Activated naive CD4-positive, alpha-beta T cell treated with anti-CD3 and anti-CD28 coated beads, Interleukin-2, amount 10 ng/mL, durations not matched to agents 7 days and 5 days (primary cell): ENCODE measurements at regions not wholly inside any gene's neighbourhood (a gene's known extent, or its start where the extent isn't known, plus 50 kb on each side); places are given as distances from the start of the nearest gene placed in this dataset.
"Not testable (repeated sequence)": the region's sequence is repeated elsewhere in the genome, so short reads cannot be mapped to it uniquely, and the experiment has no call there.

Experiments used
- CTCF ChIA-PET: fragments of 350-600 bp; sonication (Branson Sonifier 250); formaldehyde crosslinking; loops from one replicate; lab custom pipeline; 2021; ENCODE audit warnings: antibody characterized with exemption; lab: Charles Lee
- DNase-seq: peaks from one replicate; pipeline ENCODE4 v3.0.0-alpha.2; 2020
- H3K27ac Mint-ChIP-seq: one replicate; pipeline ENCODE4 v1.8.0; 2021; ENCODE audit warnings: mild to moderate bottlenecking, moderate library complexity, mixed read lengths
- H3K27me3 Mint-ChIP-seq: one replicate; pipeline ENCODE4 v1.8.0; 2021; ENCODE audit warnings: mild to moderate bottlenecking, mixed read lengths
- H3K36me3 Mint-ChIP-seq: one replicate; pipeline ENCODE4 v1.8.0; 2021; ENCODE audit warnings: mixed read lengths
- H3K4me1 Mint-ChIP-seq: one replicate; pipeline ENCODE4 v1.8.0; 2021; ENCODE audit warnings: mixed read lengths
- H3K4me3 Mint-ChIP-seq: one replicate; pipeline ENCODE4 v1.8.0; 2021; ENCODE audit warnings: mild to moderate bottlenecking, moderate library complexity, mixed read lengths
- H3K9me3 Mint-ChIP-seq: one replicate; pipeline ENCODE4 v1.8.0; 2021; ENCODE audit warnings: mixed read lengths

GRCh38 chr7:68148440-68148839, 1151.8 kb downstream of the TYW1 start:
- no peak overlapping the region for H3K4me3 Mint-ChIP-seq
- DNase-seq, result no peak
- H3K36me3 Mint-ChIP-seq, result peaks cover 1% of the 10 kb centered on the region
- H3K27me3 Mint-ChIP-seq, result no peaks in the 10 kb centered on the region
- H3K9me3 Mint-ChIP-seq, result peaks cover 25% of the 10 kb centered on the region
- CTCF ChIA-PET, result no interaction called here
- H3K4me1 Mint-ChIP-seq, result no peaks in the 10 kb centered on the region
- H3K27ac Mint-ChIP-seq, result no peak overlapping the region

GRCh38 chr7:68152205-68152604, 1155.6 kb downstream of the TYW1 start:
- no peak for DNase-seq
- Mint-ChIP-seq H3K27me3 (no peaks in the 10 kb centered on the region), H3K27ac (no peak overlapping the region), H3K4me3 (no peak overlapping the region), H3K9me3 (peaks cover 18% of the 10 kb centered on the region), H3K4me1 (no peaks in the 10 kb centered on the region), H3K36me3 (peaks cover 1% of the 10 kb centered on the region)
- CTCF ChIA-PET, result no interaction called here

GRCh38 chr7:68155676-68156075, 1159.0 kb downstream of the TYW1 start:
- H3K27me3 Mint-ChIP-seq, result no peaks in the 10 kb centered on the region
- H3K36me3 Mint-ChIP-seq, result no peaks in the 10 kb centered on the region
- H3K9me3 Mint-ChIP-seq, result peaks cover 19% of the 10 kb centered on the region
- H3K27ac Mint-ChIP-seq, result no peak overlapping the region
- no peak for DNase-seq
- H3K4me1 Mint-ChIP-seq, result no peaks in the 10 kb centered on the region
- CTCF ChIA-PET, result no interaction called here
- H3K4me3 Mint-ChIP-seq, result no peak overlapping the region

- Mint-ChIP-seq H3K36me3 (no peaks in the 10 kb centered on the region), H3K27me3 (no peaks in the 10 kb centered on the region), H3K4me3 (no peak overlapping the region), H3K27ac (no peak overlapping the region), H3K4me1 (no peaks in the 10 kb centered on the region), H3K9me3 (peaks cover 31% of the 10 kb centered on the region)
- no peak for DNase-seq
- CTCF ChIA-PET, result no interaction called here
Observed at GRCh38 chr7:68158686-68159295, 1162.2 kb downstream of the TYW1 start.

- H3K9me3 Mint-ChIP-seq, result peaks cover 39% of the 10 kb centered on the region
- H3K27ac Mint-ChIP-seq, result no peak overlapping the region
- no peak overlapping the region for H3K4me3 Mint-ChIP-seq
- no peaks in the 10 kb centered on the region for H3K27me3 Mint-ChIP-seq
- CTCF ChIA-PET, result no interaction called here
- no peak for DNase-seq
- H3K4me1 Mint-ChIP-seq, result no peaks in the 10 kb centered on the region
- H3K36me3 Mint-ChIP-seq, result no peaks in the 10 kb centered on the region
Observed at GRCh38 chr7:68162712-68163111, 1166.1 kb downstream of the TYW1 start.

DNA sequence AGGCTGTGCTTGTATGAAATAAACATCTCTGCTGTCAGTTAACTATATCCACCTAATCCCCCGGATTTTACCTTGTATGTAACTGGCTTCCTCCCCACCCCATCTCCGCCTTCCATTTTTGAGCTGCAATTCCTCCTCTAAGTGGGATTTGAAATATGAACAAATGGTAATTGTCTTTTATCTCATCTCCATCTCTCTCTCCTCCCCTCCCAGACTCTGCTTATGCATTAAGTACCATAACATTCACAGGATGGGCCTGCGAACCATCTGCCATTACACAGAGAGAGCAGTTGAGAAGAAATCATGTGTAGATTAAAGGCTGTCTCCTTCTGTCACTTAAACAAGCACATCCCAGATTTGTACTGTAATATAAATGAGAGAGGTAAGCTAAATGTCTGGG, 1169.9 kb downstream of the TYW1 start:
- Mint-ChIP-seq H3K4me1 (no peaks in the 10 kb centered on the region), H3K36me3 (no peaks in the 10 kb centered on the region), H3K27me3 (no peaks in the 10 kb centered on the region), H3K9me3 (peaks cover 39% of the 10 kb centered on the region), H3K4me3 (no peak overlapping the region), H3K27ac (no peak overlapping the region)
- DNase-seq, result no peak
- CTCF ChIA-PET, result no interaction called here

- no peak for DNase-seq
- H3K27ac Mint-ChIP-seq, result no peak overlapping the region
- no peaks in the 10 kb centered on the region for H3K36me3 Mint-ChIP-seq
- H3K27me3 Mint-ChIP-seq, result no peaks in the 10 kb centered on the region
- no peaks in the 10 kb centered on the region for H3K4me1 Mint-ChIP-seq
- peaks cover 26% of the 10 kb centered on the region for H3K9me3 Mint-ChIP-seq
- CTCF ChIA-PET, result no interaction called here
- H3K4me3 Mint-ChIP-seq, result no peak overlapping the region
Observed at GRCh38 chr7:68173513-68173912, 1176.9 kb downstream of the TYW1 start.

DNA sequence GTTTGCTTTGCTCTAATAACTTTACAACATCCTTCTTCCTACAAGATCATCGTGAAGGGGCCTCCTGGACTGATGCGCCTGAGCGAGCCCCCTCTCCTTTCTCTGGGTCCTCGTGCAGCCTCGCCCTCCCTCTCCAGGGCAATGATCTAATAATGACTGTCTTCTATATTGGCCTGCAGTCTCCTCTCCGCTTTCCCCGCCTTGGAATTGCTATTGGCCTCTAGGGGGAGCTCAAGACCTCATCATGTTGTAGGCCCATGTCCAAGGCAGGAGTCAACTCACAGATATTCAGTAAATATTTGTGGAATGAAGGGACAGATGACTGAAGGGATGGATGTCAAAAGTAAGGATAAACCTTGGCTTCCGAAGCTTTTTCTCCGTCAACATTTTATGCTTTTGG, 1180.3 kb downstream of the TYW1 start:
- Mint-ChIP-seq H3K4me1 (no peaks in the 10 kb centered on the region), H3K27ac (no peak overlapping the region), H3K27me3 (no peaks in the 10 kb centered on the region), H3K4me3 (no peak overlapping the region), H3K9me3 (peaks cover 28% of the 10 kb centered on the region), H3K36me3 (no peaks in the 10 kb centered on the region)
- CTCF ChIA-PET, result interaction anchor here (0.6 kb wide), 1 partner anchor 44 kb away, joined by 4 read pairs; no protein-coding TSS in a partner anchor
- DNase-seq, result no peak

DNA sequence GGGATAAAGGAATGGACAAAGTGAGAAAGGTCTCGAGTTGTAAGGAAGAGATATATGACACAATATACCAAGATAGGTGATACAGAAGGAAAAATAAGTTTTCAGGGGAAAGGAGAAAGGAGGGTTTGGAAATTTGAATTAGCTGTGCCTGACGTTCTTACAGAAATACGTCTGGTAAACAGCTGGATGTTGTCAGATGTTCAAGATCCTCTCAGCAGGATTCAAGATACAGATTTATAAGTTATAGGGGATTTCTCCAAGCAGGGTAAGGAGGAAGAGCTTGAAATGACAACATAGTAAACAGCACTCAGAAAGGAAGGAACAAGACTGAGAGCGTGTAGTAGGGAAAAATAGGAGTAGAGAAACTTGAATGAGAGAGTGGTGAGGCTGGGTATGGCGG, 1184.1 kb downstream of the TYW1 start:
- H3K4me1 Mint-ChIP-seq, result no peaks in the 10 kb centered on the region
- H3K27ac Mint-ChIP-seq, result no peak overlapping the region
- H3K9me3 Mint-ChIP-seq, result peaks cover 33% of the 10 kb centered on the region
- H3K36me3 Mint-ChIP-seq, result no peaks in the 10 kb centered on the region
- no peak for DNase-seq
- no peaks in the 10 kb centered on the region for H3K27me3 Mint-ChIP-seq
- H3K4me3 Mint-ChIP-seq, result no peak overlapping the region
- CTCF ChIA-PET, result no interaction called here

DNA sequence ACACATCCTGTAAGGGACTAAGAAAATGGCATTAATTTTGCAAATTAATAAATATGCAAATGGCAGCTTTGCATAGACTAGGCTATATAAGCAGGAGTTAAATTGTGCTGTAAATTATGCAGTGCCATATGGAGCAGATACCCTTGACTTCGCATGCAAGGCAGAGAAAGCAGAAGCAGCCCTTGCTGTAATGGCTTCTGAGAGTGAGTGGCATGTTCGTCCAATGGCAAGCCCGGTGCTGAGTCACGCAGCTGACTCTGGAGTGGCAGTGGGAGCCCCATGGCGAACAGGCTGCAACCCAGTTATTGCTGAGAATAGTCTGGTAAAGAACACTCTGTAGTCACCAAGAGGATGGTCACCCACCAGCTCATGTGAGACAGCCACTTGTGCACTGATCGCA, 1186.5 kb downstream of the TYW1 start:
- Mint-ChIP-seq H3K4me3 (no peak overlapping the region), H3K36me3 (no peaks in the 10 kb centered on the region), H3K27me3 (no peaks in the 10 kb centered on the region), H3K27ac (no peak overlapping the region), H3K4me1 (no peaks in the 10 kb centered on the region), H3K9me3 (peaks cover 39% of the 10 kb centered on the region)
- CTCF ChIA-PET, result no interaction called here
- DNase-seq, result no peak

GRCh38 chr7:68185631-68186456, 1189.2 kb downstream of the TYW1 start:
- H3K4me3 Mint-ChIP-seq, result no peak overlapping the region
- H3K4me1 Mint-ChIP-seq, result no peaks in the 10 kb centered on the region
- H3K36me3 Mint-ChIP-seq, result no peaks in the 10 kb centered on the region
- peaks cover 33% of the 10 kb centered on the region for H3K9me3 Mint-ChIP-seq
- H3K27me3 Mint-ChIP-seq, result no peaks in the 10 kb centered on the region
- DNase-seq, result no peak
- CTCF ChIA-PET, result no interaction called here
- no peak overlapping the region for H3K27ac Mint-ChIP-seq

DNA sequence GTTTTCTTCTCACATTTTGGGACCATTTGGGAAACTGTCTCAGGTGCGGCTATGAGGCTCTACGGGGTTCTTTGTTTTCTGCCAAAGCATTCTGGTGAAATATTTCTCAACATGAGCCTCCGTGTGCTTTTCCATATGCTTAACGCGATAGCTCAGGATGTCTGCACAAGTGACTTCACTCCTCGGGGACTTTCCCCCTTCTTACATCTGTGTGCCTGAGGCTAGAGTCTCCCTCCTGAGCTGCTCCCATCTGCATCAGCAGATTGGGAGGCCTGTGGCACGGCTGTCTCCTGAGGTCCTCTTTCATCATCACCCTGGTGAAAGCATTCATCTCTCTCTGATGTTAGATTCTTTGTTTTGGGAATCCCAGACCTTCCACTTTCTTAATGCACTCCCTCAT, 1190.9 kb downstream of the TYW1 start:
- DNase-seq, result no peak
- no peak overlapping the region for H3K27ac Mint-ChIP-seq
- H3K9me3 Mint-ChIP-seq, result peaks cover 29% of the 10 kb centered on the region
- H3K27me3 Mint-ChIP-seq, result no peaks in the 10 kb centered on the region
- H3K36me3 Mint-ChIP-seq, result no peaks in the 10 kb centered on the region
- CTCF ChIA-PET, result no interaction called here
- H3K4me1 Mint-ChIP-seq, result no peaks in the 10 kb centered on the region
- H3K4me3 Mint-ChIP-seq, result no peak overlapping the region

DNA sequence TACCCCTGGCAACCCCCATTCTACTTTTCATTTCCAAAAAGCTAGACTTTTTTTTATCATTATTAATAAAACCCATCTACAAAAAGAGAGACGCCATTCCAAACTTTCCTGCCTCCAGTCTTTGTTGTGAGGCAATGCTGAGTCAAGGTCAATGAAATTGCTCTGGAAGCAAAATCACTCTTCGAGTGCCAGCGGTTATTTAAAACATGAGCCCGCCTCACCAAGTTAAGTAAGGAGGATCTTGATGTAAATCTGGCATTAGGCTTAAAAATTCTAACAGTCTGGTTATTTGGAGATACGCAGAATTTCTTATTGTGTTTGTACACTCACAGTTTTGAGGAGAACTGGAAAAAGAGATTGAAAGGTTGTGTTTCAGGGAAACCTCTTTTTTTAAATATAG, 1196.3 kb downstream of the TYW1 start:
- no peaks in the 10 kb centered on the region for H3K4me1 Mint-ChIP-seq
- no peak overlapping the region for H3K4me3 Mint-ChIP-seq
- DNase-seq, result no peak
- no peaks in the 10 kb centered on the region for H3K36me3 Mint-ChIP-seq
- H3K27ac Mint-ChIP-seq, result no peak overlapping the region
- no peaks in the 10 kb centered on the region for H3K27me3 Mint-ChIP-seq
- CTCF ChIA-PET, result no interaction called here
- H3K9me3 Mint-ChIP-seq, result peaks cover 27% of the 10 kb centered on the region

DNA sequence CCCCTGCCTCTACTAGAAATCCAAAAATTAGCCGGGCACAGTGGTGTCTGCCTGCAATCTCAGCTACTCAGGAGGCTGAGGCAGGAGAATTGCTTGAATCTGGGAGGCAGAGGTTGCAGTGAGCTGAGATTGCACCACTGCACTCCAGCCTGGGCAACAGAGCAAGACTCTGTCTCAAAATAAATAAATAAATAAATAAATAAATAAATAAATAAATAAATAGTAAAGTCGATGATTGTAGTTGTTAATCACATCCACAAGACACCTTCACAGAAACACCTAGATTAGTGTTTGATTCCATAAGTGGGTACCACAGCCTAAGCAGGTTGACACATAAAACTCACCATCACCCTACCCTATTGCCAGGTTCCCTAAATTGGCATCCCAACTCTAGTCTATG, 1199.0 kb downstream of the TYW1 start:
- H3K4me1 Mint-ChIP-seq, H3K36me3 Mint-ChIP-seq, CTCF ChIA-PET, H3K4me3 Mint-ChIP-seq, DNase-seq, H3K27ac Mint-ChIP-seq, H3K27me3 Mint-ChIP-seq: not testable (repeated sequence)
- peaks cover 37% of the 10 kb centered on the region for H3K9me3 Mint-ChIP-seq

GRCh38 chr7:68200051-68200670, 1203.5 kb downstream of the TYW1 start:
- Mint-ChIP-seq H3K4me3 (no peak overlapping the region), H3K27me3 (no peaks in the 10 kb centered on the region), H3K27ac (no peak overlapping the region), H3K4me1 (no peaks in the 10 kb centered on the region), H3K36me3 (no peaks in the 10 kb centered on the region), H3K9me3 (peaks cover 43% of the 10 kb centered on the region)
- CTCF ChIA-PET, result no interaction called here
- no peak for DNase-seq
